ENCODE measurements at regions not wholly inside any gene's neighbourhood (a gene's known extent, or its start where the extent isn't known, plus 50 kb on each side); places are given as distances from the start of the nearest gene placed in this dataset.

GRCh38 chr1:114216431-114217173, 62.9 kb upstream of the SYT6 start:
- intact Hi-C loops (cut with micrococcal nuclease): loop anchor here (5.0 kb wide), 1 partner anchor 239 kb away; the partner anchor contains the start of gene OLFML3
- Histone ChIP-seq H2AFZ (ENCODE audit: low read depth, low read length, poor library complexity, severe bottlenecking) (no peak overlapping the region), H3K9ac (ENCODE audit: low read length) (no peak overlapping the region), H3K9me2 (ENCODE audit: insufficient read depth) (no peaks in the 10 kb centered on the region), H3K9me3 (ENCODE audit: control insufficient read depth in 1 of 2, insufficient read depth in 1 of 2, low read depth in 1 of 2, low read length in 2 of 2) (no peaks in the 10 kb centered on the region), H3K4me3 (replicated peaks in 1 of 2; ENCODE audit: low read depth in 1 of 2, low read length in 2 of 2) (no peak overlapping the region), H3K27ac (ENCODE audit: low read depth, low read length) (no peak overlapping the region), H3K36me3 (ENCODE audit: control insufficient read depth in 1 of 2, insufficient read depth in 2 of 2, low read length in 2 of 2) (no peaks in the 10 kb centered on the region), H3K79me2 (ENCODE audit: insufficient read depth, low read length) (no peaks in the 10 kb centered on the region), H4K20me1 (ENCODE audit: insufficient read depth) (no peaks in the 10 kb centered on the region), H3K27me3 (ENCODE audit: insufficient read depth, low read length) (peaks cover 61% of the 10 kb centered on the region), H3K4me1 (ENCODE audit: control insufficient read depth in 1 of 2, insufficient read depth in 2 of 2, low read length in 2 of 2) (no peaks in the 10 kb centered on the region), H3K4me2 (ENCODE audit: low read length) (no peak overlapping the region)
- POLR2A ChIA-PET: no interaction called here
- CTCF ChIA-PET: interaction anchor here (0.8 kb wide), 1 partner anchor 238 kb away, joined by 3 read pairs; the partner anchor contains the start of gene OLFML3
- no peak for TF ChIP-seq RAD21 (IDR thresholded peaks at IDR 0.05; ENCODE audit: low read depth)
- TF ChIP-seq POLR2A (IDR thresholded peaks at IDR 0.05; ENCODE audit: borderline replicate concordance, extremely low read depth, insufficient read depth, insufficient read length): no peak
- TF ChIP-seq, protein P1, sequence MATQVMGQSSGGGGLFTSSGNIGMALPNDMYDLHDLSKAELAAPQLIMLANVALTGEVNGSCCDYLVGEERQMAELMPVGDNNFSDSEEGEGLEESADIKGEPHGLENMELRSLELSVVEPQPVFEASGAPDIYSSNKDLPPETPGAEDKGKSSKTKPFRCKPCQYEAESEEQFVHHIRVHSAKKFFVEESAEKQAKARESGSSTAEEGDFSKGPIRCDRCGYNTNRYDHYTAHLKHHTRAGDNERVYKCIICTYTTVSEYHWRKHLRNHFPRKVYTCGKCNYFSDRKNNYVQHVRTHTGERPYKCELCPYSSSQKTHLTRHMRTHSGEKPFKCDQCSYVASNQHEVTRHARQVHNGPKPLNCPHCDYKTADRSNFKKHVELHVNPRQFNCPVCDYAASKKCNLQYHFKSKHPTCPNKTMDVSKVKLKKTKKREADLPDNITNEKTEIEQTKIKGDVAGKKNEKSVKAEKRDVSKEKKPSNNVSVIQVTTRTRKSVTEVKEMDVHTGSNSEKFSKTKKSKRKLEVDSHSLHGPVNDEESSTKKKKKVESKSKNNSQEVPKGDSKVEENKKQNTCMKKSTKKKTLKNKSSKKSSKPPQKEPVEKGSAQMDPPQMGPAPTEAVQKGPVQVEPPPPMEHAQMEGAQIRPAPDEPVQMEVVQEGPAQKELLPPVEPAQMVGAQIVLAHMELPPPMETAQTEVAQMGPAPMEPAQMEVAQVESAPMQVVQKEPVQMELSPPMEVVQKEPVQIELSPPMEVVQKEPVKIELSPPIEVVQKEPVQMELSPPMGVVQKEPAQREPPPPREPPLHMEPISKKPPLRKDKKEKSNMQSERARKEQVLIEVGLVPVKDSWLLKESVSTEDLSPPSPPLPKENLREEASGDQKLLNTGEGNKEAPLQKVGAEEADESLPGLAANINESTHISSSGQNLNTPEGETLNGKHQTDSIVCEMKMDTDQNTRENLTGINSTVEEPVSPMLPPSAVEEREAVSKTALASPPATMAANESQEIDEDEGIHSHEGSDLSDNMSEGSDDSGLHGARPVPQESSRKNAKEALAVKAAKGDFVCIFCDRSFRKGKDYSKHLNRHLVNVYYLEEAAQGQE (IDR thresholded peaks at IDR 0.05; ENCODE audit: low read depth): no peak
- TF ChIP-seq SP1 (IDR thresholded peaks at IDR 0.05; ENCODE audit: low read depth): no peak
- no peak for TF ChIP-seq ELF1 (IDR thresholded peaks at IDR 0.05; ENCODE audit: borderline replicate concordance, low read depth)
- TF ChIP-seq EZH2phosphoT487 (IDR thresholded peaks at IDR 0.05; ENCODE audit: borderline replicate concordance): no peak
- TF ChIP-seq TCF7L2 (IDR thresholded peaks at IDR 0.05; ENCODE audit: borderline replicate concordance, extremely low read depth, insufficient read depth, insufficient read length): no peak
- TF ChIP-seq ZBTB33 (IDR thresholded peaks at IDR 0.05; ENCODE audit: extremely low read depth, insufficient replicate concordance, low read length): no peak
- TF ChIP-seq YY1 (IDR thresholded peaks at IDR 0.05; ENCODE audit: extremely low read depth, insufficient replicate concordance, low read depth, low read length): no peak
- no peak for TF ChIP-seq JUND (IDR thresholded peaks at IDR 0.05)
- no peak for TF ChIP-seq EGR1 (IDR thresholded peaks at IDR 0.05; ENCODE audit: low read depth)
- no peak for TF ChIP-seq CBX3 (IDR thresholded peaks at IDR 0.05; ENCODE audit: low read depth)
- no peak for TF ChIP-seq EZH2 (IDR thresholded peaks at IDR 0.05)
- no peak for TF ChIP-seq CEBPB (IDR thresholded peaks at IDR 0.05; ENCODE audit: low read depth)
- no peak for TF ChIP-seq FOSL1 (IDR thresholded peaks at IDR 0.05; ENCODE audit: low read depth)
- TF ChIP-seq CTCF (IDR thresholded peaks at IDR 0.05 in 2 of 3, conservative IDR thresholded peaks at IDR 0.05 in 1 of 3; ENCODE audit: borderline replicate concordance in 1 of 3, insufficient read depth in 1 of 3, low read depth in 2 of 3, low read length in 2 of 3): no peak
- DNase-seq (ENCODE audit: low read depth, low spot score): no peak
- no peak for ATAC-seq
- no TSS peak for BruUV-seq (replicated peaks)
- RAD21 ChIA-PET (ENCODE audit: low non-redundant PET in 1 of 2, low total read pairs in 2 of 2, uncharacterized antibody in 2 of 2, unreplicated experiment in 2 of 2): no interaction called here
